GM12878 (cell line): ENCODE measurements at regions not wholly inside any gene's neighbourhood (a gene's known extent, or its start where the extent isn't known, plus 50 kb on each side); places are given as distances from the start of the nearest gene placed in this dataset.

ENCODE experiments used
- ATAC-seq: fragments of 200-7000 bp; cut with Tn5 transposase; 3 replicates; pipeline ENCODE4 v1.9.1; 2020; ENCODE audit warnings: mild to moderate bottlenecking, moderate library complexity
- BruUV-seq: library from RNA; stranded (reverse); fragments of 400-500 nt; replicated peaks from 2 replicates; lab custom pipeline; 2021; lab: Mats Ljungman, UMichigan
- CTCF ChIA-PET: fragments of 300-600 bp; sonication (Branson Sonifier 250); formaldehyde crosslinking; extraction: SDS; loops from one replicate; lab custom pipeline; 2021; ENCODE audit warnings: inconsistent platforms; lab: Yijun Ruan, JAX
- POLR2A ChIA-PET: fragments of 350-600 bp; formaldehyde crosslinking; extraction: SDS; loops from one replicate; lab custom pipeline; 2021; ENCODE audit warnings: inconsistent platforms; lab: Charles Lee
- RAD21 ChIA-PET: fragments of 300-600 bp; sonication (Branson Sonifier 250); formaldehyde crosslinking; loops from one replicate; lab custom pipeline; 2023; ENCODE audit warnings: antibody characterized with exemption; ENCODE audit not compliant: unreplicated experiment; lab: Charles Lee
- SMC1A ChIA-PET: fragments of 300-600 bp; sonication (Branson Sonifier 250); formaldehyde crosslinking; loops from one replicate; lab custom pipeline; 2023; ENCODE audit not compliant: unreplicated experiment, uncharacterized antibody; lab: Charles Lee
- DNase-seq: peaks from one replicate; pipeline ENCODE4 v3.0.0-alpha.2; 2011; ENCODE audit warnings: low read depth, low spot score
- FAIRE-seq: peaks from 3 replicates; lab custom pipeline; 2011; peaks lifted over from hg19 to GRCh38; lab: Jason Lieb, UNC
- H2AFZ ChIP-seq: 2 replicates; pipeline ENCODE4 v1.6.0; 2011; ENCODE audit warnings: low read depth, low read length, control low read depth; ENCODE audit not compliant: control insufficient read depth
- H3K27ac ChIP-seq: 2 replicates; pipeline ENCODE4 v1.5.1; 2011; ENCODE audit warnings: control low read depth; ENCODE audit not compliant: control insufficient read depth, insufficient read depth
- H3K27me3 ChIP-seq, 2 experiments: replicated peaks in 1 of 2; 2 replicates each; pipeline versions ENCODE4 v1.6.0 to v1.6.1; 2011; ENCODE audit warnings: low read length in 1 of 2; ENCODE audit not compliant: control insufficient read depth in 2 of 2, insufficient read depth in 2 of 2
- H3K36me3 ChIP-seq, 2 experiments: 2 replicates each; pipeline ENCODE4 v1.5.1; 2011; ENCODE audit warnings: low read length in 1 of 2; ENCODE audit not compliant: control insufficient read depth in 2 of 2, insufficient read depth in 2 of 2
- H3K4me1 ChIP-seq: 2 replicates; pipeline ENCODE4 v1.6.1; 2011; ENCODE audit warnings: mild to moderate bottlenecking, low read length, moderate library complexity, mixed read lengths; ENCODE audit not compliant: control insufficient read depth, insufficient read depth
- H3K4me2 ChIP-seq: 2 replicates; pipeline ENCODE4 v1.6.0; 2011; ENCODE audit warnings: control low read depth; ENCODE audit not compliant: control insufficient read depth, insufficient read depth
- H3K4me3 ChIP-seq: fragments of 200-600 bp; sonication (generic); 2 replicates; pipeline ENCODE4 v1.5.1; 2016
- H3K79me2 ChIP-seq: 2 replicates; pipeline ENCODE4 v1.6.0; 2011; ENCODE audit warnings: low read length; ENCODE audit not compliant: control insufficient read depth, insufficient read depth
- H3K9ac ChIP-seq: 2 replicates; pipeline ENCODE4 v1.8.0; 2011; ENCODE audit warnings: low read length, control low read depth, mixed read lengths; ENCODE audit not compliant: control insufficient read depth, insufficient read depth
- H3K9me3 ChIP-seq: replicated peaks from 3 replicates; pipeline ENCODE4 v1.5.1; 2011; ENCODE audit warnings: mild to moderate bottlenecking, low read length; ENCODE audit not compliant: control insufficient read depth, insufficient read depth
- H4K20me1 ChIP-seq: 2 replicates; pipeline ENCODE4 v1.6.0; 2011; ENCODE audit not compliant: control insufficient read depth, insufficient read depth
- MYC ChIP-seq: IDR thresholded peaks from 2 replicates; pipeline ENCODE4 v1.6.1; 2011; ENCODE audit warnings: mild to moderate bottlenecking, low read length, moderate library complexity, inconsistent platforms; ENCODE audit not compliant: insufficient read depth, insufficient replicate concordance, insufficient read length, severe bottlenecking
- NFIC ChIP-seq: IDR thresholded peaks from 2 replicates; pipeline ENCODE4 v1.6.1; 2012; ENCODE audit warnings: low read depth, mild to moderate bottlenecking, inconsistent platforms, low read length, moderate library complexity
- SRF ChIP-seq, 2 experiments: IDR thresholded peaks; 2 replicates each; pipeline ENCODE4 v1.6.1; 2011; ENCODE audit warnings: low read depth in 2 of 2, low read length in 2 of 2, mild to moderate bottlenecking in 1 of 2, moderate library complexity in 1 of 2
- STAT3 ChIP-seq: IDR thresholded peaks from 2 replicates; pipeline ENCODE4 v1.6.1; 2011; ENCODE audit warnings: low read depth, low read length, improper control_type of control experiment
- WGBS: methylation state at CpG from one replicate; pipeline ENCODE4 v1.1.6; 2016; ENCODE audit warnings: low lambda C conversion rate; ENCODE audit not compliant: insufficient replicate concordance, insufficient coverage; ENCODE audit errors: missing lambda C conversion rate; 5-methylcytosine and 5-hydroxymethylcytosine counted together
- in situ Hi-C: fragments of 300-500 bp; cut with MboI; formaldehyde crosslinking; loops from 9 replicates; pipeline ENCODE4 v1.14.3; 2018; ENCODE audit warnings: mixed read lengths
- intact Hi-C: fragments of 100-400 bp; cut with micrococcal nuclease; formaldehyde crosslinking; loops from one replicate; pipeline ENCODE4 v1.14.2; 2022; ENCODE audit not compliant: unreplicated experiment
- TF ChIP-seq, protein P1 (sequence below): fragments of 450-650 bp; IDR thresholded peaks from 2 replicates; pipeline ENCODE4 v1.6.1; 2017; ENCODE audit warnings: antibody characterized with exemption, mild to moderate bottlenecking, moderate library complexity
- TF ChIP-seq, protein P2 (sequence below): fragments of 450-650 bp; IDR thresholded peaks from 2 replicates; pipeline ENCODE4 v1.6.1; 2016; ENCODE audit warnings: mild to moderate bottlenecking, moderate library complexity, borderline replicate concordance
- TF ChIP-seq, protein P3 (sequence below): IDR thresholded peaks from 2 replicates; pipeline ENCODE4 v1.6.1; 2011; ENCODE audit warnings: mild to moderate bottlenecking, low read depth, low read length, moderate library complexity; ENCODE audit not compliant: insufficient replicate concordance

DNA sequence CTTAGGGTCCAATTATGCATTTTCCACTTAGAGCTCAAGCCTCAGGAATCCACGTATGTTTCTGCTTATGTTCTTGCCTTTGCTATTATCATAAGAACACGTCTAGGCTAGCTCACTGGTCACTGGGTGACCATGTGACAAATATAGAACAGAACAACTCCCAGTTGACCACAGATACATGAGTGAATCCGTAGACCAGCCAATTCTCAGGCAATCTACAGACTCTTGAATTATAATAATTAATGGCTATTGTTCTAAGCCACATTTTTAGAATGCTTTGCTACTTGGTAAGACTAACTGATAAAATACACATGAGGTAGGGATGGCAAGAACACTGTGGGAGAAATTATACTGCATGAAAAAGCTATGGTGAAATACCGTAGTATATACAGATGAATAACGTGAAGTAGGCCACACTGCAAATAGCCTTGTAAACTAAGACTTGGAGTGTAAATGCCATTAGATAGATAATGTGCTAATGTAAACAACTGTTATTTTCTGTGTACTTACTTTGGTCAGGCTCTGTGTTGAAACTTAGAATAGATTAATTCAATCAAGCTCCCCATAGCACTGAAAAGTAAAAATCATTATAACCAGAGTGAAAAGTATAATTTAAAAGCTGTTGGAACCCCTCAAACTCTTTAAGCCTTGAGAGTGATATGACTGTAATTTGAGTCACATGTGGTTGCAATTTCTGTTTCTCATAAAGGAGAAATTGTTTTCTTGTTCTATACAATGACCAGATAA lies 366.2 kb upstream of the CCDC179 start:
- TF ChIP-seq, protein P1, sequence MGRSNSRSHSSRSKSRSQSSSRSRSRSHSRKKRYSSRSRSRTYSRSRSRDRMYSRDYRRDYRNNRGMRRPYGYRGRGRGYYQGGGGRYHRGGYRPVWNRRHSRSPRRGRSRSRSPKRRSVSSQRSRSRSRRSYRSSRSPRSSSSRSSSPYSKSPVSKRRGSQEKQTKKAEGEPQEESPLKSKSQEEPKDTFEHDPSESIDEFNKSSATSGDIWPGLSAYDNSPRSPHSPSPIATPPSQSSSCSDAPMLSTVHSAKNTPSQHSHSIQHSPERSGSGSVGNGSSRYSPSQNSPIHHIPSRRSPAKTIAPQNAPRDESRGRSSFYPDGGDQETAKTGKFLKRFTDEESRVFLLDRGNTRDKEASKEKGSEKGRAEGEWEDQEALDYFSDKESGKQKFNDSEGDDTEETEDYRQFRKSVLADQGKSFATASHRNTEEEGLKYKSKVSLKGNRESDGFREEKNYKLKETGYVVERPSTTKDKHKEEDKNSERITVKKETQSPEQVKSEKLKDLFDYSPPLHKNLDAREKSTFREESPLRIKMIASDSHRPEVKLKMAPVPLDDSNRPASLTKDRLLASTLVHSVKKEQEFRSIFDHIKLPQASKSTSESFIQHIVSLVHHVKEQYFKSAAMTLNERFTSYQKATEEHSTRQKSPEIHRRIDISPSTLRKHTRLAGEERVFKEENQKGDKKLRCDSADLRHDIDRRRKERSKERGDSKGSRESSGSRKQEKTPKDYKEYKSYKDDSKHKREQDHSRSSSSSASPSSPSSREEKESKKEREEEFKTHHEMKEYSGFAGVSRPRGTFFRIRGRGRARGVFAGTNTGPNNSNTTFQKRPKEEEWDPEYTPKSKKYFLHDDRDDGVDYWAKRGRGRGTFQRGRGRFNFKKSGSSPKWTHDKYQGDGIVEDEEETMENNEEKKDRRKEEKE, result no peak
- intact Hi-C loops, result no loop called here
- ATAC-seq (no peak), FAIRE-seq (no peak), DNase-seq (no peak)
- Histone ChIP-seq H3K9ac (no peak overlapping the region), H3K36me3 (no peaks in the 10 kb centered on the region), H3K4me2 (no peak overlapping the region), H3K4me3 (no peak overlapping the region), H3K27ac (no peak overlapping the region), H3K79me2 (no peaks in the 10 kb centered on the region), H3K4me1 (no peaks in the 10 kb centered on the region), H4K20me1 (no peaks in the 10 kb centered on the region), H3K9me3 (no peaks in the 10 kb centered on the region), H2AFZ (no peak overlapping the region), H3K27me3 (no peaks in the 10 kb centered on the region)
- ChIA-PET SMC1A (no interaction called here), POLR2A (interaction anchor here (0.6 kb wide), 1 partner anchor 207 kb away, joined by 3 read pairs; no protein-coding TSS in a partner anchor), CTCF (interaction anchor here (0.6 to 1.8 kb wide), 3 partner anchors 12 to 377 kb away, joined by 3 to 5 read pairs (median 4); no protein-coding TSS in a partner anchor), RAD21 (no interaction called here)
- in situ Hi-C loops, result no loop called here
- WGBS, result 34% methylated on average over 5 of the region's 5 CpGs
- no TSS peak for BruUV-seq

DNA sequence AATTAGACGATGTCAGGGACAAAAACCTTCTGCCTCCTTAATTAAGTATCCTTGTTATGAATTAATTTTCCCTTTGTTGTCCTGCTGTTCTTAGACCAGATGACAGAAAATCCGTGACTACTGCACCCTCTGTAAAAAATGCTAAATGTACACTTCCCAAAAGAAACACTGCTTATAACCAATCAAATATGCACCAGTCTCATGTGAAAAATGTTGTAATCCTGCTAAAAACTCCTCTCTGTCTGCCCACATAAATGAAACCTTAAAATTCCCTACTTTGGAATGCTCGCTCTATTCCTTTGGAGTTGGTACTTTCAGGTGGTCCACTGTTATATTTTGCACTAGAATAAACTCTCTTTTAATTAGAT lies 366.8 kb upstream of the CCDC179 start:
- no peak overlapping the region for H3K27ac ChIP-seq
- no peaks in the 10 kb centered on the region for H3K79me2 ChIP-seq
- WGBS, result 3% methylated on average over 3 of the region's 3 CpGs
- in situ Hi-C loops (no loop called here), intact Hi-C loops (no loop called here)
- DNase-seq (no peak), ATAC-seq (no peak), FAIRE-seq (no peak)
- ChIA-PET RAD21 (no interaction called here), SMC1A (no interaction called here), POLR2A (no interaction called here), CTCF (interaction anchor here (0.6 to 1.7 kb wide), 2 partner anchors 12 to 376 kb away, joined by 3 to 4 read pairs; no protein-coding TSS in a partner anchor)
- no peaks in the 10 kb centered on the region for H4K20me1 ChIP-seq
- no peak overlapping the region for H3K9ac ChIP-seq
- BruUV-seq, result no TSS peak
- H3K4me2 ChIP-seq, result no peak overlapping the region
- H3K27me3 ChIP-seq, result no peaks in the 10 kb centered on the region
- H3K36me3 ChIP-seq, result no peaks in the 10 kb centered on the region
- H2AFZ ChIP-seq, result no peak overlapping the region
- no peak overlapping the region for H3K4me3 ChIP-seq
- no peaks in the 10 kb centered on the region for H3K4me1 ChIP-seq
- H3K9me3 ChIP-seq, result no peaks in the 10 kb centered on the region
- TF ChIP-seq SRF (IDR thresholded peaks at IDR 0.05; ENCODE audit: low read depth in 2 of 2, low read length in 2 of 2), result no peak
- TF ChIP-seq, protein P2, sequence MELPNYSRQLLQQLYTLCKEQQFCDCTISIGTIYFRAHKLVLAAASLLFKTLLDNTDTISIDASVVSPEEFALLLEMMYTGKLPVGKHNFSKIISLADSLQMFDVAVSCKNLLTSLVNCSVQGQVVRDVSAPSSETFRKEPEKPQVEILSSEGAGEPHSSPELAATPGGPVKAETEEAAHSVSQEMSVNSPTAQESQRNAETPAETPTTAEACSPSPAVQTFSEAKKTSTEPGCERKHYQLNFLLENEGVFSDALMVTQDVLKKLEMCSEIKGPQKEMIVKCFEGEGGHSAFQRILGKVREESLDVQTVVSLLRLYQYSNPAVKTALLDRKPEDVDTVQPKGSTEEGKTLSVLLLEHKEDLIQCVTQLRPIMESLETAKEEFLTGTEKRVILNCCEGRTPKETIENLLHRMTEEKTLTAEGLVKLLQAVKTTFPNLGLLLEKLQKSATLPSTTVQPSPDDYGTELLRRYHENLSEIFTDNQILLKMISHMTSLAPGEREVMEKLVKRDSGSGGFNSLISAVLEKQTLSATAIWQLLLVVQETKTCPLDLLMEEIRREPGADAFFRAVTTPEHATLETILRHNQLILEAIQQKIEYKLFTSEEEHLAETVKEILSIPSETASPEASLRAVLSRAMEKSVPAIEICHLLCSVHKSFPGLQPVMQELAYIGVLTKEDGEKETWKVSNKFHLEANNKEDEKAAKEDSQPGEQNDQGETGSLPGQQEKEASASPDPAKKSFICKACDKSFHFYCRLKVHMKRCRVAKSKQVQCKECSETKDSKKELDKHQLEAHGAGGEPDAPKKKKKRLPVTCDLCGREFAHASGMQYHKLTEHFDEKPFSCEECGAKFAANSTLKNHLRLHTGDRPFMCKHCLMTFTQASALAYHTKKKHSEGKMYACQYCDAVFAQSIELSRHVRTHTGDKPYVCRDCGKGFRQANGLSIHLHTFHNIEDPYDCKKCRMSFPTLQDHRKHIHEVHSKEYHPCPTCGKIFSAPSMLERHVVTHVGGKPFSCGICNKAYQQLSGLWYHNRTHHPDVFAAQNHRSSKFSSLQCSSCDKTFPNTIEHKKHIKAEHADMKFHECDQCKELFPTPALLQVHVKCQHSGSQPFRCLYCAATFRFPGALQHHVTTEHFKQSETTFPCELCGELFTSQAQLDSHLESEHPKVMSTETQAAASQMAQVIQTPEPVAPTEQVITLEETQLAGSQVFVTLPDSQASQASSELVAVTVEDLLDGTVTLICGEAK, result no peak
- no peak for TF ChIP-seq MYC
- no peak for TF ChIP-seq NFIC
- TF ChIP-seq, protein P3, sequence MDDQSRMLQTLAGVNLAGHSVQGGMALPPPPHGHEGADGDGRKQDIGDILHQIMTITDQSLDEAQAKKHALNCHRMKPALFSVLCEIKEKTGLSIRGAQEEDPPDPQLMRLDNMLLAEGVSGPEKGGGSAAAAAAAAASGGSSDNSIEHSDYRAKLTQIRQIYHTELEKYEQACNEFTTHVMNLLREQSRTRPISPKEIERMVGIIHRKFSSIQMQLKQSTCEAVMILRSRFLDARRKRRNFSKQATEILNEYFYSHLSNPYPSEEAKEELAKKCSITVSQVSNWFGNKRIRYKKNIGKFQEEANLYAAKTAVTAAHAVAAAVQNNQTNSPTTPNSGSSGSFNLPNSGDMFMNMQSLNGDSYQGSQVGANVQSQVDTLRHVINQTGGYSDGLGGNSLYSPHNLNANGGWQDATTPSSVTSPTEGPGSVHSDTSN, result no peak
- TF ChIP-seq STAT3, result no peak
